SK-N-MC (cell line): ENCODE measurements at regions not wholly inside any gene's neighbourhood (a gene's known extent, or its start where the extent isn't known, plus 50 kb on each side); places are given as distances from the start of the nearest gene placed in this dataset.

Experiments used
- EZH2 ChIP-seq: fragments of 200-600 bp; sonication (generic); IDR thresholded peaks from one replicate; pipeline ENCODE4 v1.6.1; 2017; ENCODE audit warnings: antibody characterized with exemption
- FOXP2 ChIP-seq: optimal IDR thresholded peaks from 2 replicates; pipeline ENCODE3; 2011; ENCODE audit warnings: mild to moderate bottlenecking, moderate library complexity; ENCODE audit not compliant: insufficient read depth; ENCODE audit errors: extremely low read length, control extremely low read depth
- POLR2AphosphoS5 ChIP-seq: IDR thresholded peaks from 2 replicates; pipeline ENCODE4 v1.6.1; 2012; ENCODE audit warnings: mild to moderate bottlenecking, low read depth, low read length, borderline replicate concordance

DNA sequence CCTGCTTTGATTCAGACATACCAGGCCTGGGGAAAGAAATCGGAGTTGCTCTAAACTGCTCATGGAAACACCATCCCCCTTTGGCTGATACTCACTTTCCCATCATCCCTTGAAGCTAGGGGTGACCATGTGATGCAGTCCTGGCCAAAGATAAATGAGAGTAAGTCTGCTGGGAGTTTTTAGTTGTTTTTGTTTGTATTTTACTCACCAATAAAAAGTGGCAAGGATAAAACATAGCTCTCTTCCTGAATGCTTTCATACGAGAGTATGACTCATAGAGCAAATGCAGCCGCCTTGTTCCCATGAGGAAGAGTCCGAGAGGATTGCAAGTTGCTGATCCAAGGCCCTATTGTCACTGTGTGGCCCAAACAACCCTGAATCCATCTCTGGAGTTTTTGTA, 126.4 kb upstream of the TMEM132C start:
- TF ChIP-seq POLR2AphosphoS5 (no peak), EZH2 (no peak), FOXP2 (no peak)
